DOHH2 (cell line): ENCODE measurements at regions not wholly inside any gene's neighbourhood (a gene's known extent, or its start where the extent isn't known, plus 50 kb on each side); places are given as distances from the start of the nearest gene placed in this dataset.
"Not testable (repeated sequence)": the region's sequence is repeated elsewhere in the genome, so short reads cannot be mapped to it uniquely, and the experiment has no call there.

Experiments used
- EZH2phosphoT487 ChIP-seq: fragments of 200-600 bp; sonication (generic); IDR thresholded peaks from 2 replicates; pipeline ENCODE4 v1.6.1; 2017; ENCODE audit warnings: borderline replicate concordance, mild to moderate bottlenecking, antibody characterized with exemption, low read length, moderate library complexity, mixed read lengths
- TF ChIP-seq, protein P1 (sequence below): fragments of 200-600 bp; sonication (generic); IDR thresholded peaks from one replicate; pipeline ENCODE4 v1.5.1; 2014; ENCODE audit warnings: antibody characterized with exemption, mild to moderate bottlenecking, low read depth, low read length; ENCODE audit not compliant: poor library complexity, severe bottlenecking

DNA sequence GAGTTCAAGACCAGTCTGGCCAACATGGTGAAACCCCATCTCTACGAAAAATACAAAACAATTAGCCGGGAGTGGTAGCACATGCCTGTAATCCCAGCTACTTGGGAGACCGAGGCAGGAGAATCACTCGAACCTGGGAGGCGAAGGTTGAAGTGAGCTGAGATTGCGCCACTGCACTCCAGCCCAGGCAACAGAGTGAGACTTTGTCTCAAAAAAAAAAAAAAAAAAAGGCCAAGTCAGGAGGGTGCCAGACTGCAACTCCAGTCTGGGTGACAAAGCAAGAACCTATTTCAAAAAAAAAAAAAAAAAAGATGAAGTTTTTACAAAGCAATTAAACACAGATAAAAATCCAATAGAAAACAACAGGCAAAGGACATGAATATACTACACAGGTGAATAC, 59.1 kb upstream of the NOTCH2NLA start:
- TF ChIP-seq, protein P1, sequence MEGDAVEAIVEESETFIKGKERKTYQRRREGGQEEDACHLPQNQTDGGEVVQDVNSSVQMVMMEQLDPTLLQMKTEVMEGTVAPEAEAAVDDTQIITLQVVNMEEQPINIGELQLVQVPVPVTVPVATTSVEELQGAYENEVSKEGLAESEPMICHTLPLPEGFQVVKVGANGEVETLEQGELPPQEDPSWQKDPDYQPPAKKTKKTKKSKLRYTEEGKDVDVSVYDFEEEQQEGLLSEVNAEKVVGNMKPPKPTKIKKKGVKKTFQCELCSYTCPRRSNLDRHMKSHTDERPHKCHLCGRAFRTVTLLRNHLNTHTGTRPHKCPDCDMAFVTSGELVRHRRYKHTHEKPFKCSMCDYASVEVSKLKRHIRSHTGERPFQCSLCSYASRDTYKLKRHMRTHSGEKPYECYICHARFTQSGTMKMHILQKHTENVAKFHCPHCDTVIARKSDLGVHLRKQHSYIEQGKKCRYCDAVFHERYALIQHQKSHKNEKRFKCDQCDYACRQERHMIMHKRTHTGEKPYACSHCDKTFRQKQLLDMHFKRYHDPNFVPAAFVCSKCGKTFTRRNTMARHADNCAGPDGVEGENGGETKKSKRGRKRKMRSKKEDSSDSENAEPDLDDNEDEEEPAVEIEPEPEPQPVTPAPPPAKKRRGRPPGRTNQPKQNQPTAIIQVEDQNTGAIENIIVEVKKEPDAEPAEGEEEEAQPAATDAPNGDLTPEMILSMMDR: not testable (repeated sequence)
- TF ChIP-seq EZH2phosphoT487: not testable (repeated sequence)
